Occipital lobe (tissue), 1 donor: ENCODE measurements at regions not wholly inside any gene's neighbourhood (a gene's known extent, or its start where the extent isn't known, plus 50 kb on each side); places are given as distances from the start of the nearest gene placed in this dataset.

ENCODE experiments used
- DNase-seq: peaks from one replicate; lab custom pipeline; 2025; lab: John Stamatoyannopoulos, UW

DNA sequence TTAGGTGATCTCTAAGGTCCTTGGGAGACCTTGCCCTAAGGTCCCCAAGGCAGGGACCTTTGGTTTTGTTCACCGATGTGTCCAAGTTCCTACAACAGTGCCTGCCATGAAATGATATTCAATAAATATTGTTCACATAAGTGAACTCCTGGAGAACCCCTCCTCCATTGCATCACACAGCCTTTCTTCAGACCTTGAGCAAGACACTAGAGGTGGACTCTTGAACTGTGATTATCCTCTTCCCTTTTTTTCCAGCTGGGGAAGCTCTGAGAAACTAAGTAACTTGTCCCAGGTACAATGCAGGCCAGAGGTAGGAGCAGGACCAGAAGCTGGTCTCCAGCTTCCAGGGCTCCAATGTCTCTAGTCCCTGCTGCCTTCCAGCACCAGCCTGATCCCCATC lies 76.6 kb upstream of the LMO1 start:
- DNase-seq: no peak

DNA sequence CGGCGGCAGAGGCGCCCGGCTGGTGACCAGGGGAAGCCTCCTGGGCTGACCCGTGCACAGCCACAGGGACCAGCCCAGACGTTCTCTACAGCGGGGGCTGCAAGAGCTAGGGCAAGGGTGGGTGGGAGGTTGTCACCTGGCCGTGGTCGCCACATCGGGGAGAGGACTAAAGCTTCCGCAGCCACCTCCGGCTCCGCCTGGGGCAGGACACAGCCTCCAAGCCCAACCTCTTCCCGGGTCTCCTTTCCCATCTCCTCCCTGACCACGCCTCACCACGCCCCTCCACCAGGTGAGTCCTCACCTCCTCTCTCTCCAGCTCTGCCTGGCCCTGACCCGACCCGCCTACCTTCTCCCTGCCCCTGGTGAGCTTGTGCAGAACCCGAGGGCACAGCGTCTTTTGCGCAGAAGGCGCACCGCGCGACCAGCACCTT lies 75.9 kb upstream of the LMO1 start:
- no peak for DNase-seq

DNA sequence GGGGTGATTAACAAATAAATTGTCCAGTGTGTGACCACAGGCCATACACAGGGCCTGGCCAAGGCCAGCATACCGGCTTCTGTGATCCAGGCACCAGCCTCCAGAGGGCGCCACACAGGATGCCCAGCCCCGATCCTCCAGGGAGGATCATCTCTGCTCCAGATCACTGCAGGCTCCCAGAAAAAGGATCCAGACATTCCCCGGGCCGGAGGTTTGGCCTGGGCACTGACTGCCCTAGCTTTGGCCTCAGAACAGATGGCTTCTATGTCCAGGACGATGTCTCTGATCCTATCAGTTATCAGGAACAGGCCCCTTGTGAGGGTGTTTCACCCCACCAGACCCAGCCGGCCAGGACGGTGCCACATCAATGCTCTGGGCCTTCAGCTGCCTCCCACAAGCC lies 74.5 kb upstream of the LMO1 start:
- no peak for DNase-seq

GRCh38 chr11:8337130-8337795 lies 73.6 kb upstream of the LMO1 start:
- DNase-seq: no peak

- DNase-seq: no peak
Observed at GRCh38 chr11:8336356-8337129, 72.9 kb upstream of the LMO1 start.

- no peak for DNase-seq
Observed at GRCh38 chr11:8335683-8336082, 72.0 kb upstream of the LMO1 start.

GRCh38 chr11:8335186-8335585 lies 71.5 kb upstream of the LMO1 start:
- no peak for DNase-seq

GRCh38 chr11:8333811-8334401 lies 70.2 kb upstream of the LMO1 start:
- DNase-seq: no peak

DNA sequence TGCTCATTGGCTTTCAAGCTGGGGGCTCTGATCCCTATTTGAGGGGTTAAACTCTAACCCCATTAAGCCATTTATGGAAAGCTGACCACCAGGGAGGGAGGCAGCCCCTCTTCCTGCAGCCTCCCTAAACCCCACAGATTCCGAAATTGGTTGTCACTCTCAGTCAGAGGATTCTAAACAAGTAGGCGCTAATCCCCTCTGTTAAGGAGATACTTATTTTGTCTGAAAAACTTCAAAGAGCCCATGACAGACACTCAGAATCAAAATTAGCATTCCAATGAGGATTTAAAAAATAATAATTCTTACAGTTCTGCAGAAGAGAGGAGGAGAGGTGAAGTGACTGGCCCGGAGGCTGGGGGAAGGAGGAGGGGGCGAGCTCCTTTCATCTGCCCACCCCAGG lies 69.7 kb upstream of the LMO1 start:
- DNase-seq: no peak

GRCh38 chr11:8332891-8333290 lies 69.2 kb upstream of the LMO1 start:
- DNase-seq: no peak

- DNase-seq: no peak
Observed at GRCh38 chr11:8332196-8332595, 68.5 kb upstream of the LMO1 start.

DNA sequence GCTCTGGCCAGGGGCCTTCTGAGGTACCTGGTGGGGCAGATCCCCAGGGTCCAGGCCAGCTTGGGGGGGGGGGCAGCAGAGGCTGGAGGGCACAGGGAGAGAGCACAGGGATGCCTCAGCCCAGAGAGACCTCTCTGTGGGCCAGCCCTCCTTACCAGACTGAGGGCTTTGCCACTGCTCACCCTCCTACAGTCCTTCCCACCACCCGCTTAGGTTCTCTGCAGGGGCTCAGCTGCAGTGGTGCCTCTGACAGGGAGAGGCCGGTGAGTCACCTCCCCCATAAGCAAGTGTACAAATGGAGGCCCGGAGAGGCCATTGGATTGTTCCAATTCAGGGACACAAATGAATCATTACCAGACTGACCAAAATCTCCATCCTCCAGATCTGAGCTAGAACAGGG lies 68.1 kb upstream of the LMO1 start:
- no peak for DNase-seq

GRCh38 chr11:8330896-8331295 lies 67.2 kb upstream of the LMO1 start:
- DNase-seq: no peak

- no peak for DNase-seq
Observed at GRCh38 chr11:8330404-8330803, 66.7 kb upstream of the LMO1 start.

- DNase-seq: no peak
Observed at GRCh38 chr11:8329847-8330361, 66.2 kb upstream of the LMO1 start.

DNA sequence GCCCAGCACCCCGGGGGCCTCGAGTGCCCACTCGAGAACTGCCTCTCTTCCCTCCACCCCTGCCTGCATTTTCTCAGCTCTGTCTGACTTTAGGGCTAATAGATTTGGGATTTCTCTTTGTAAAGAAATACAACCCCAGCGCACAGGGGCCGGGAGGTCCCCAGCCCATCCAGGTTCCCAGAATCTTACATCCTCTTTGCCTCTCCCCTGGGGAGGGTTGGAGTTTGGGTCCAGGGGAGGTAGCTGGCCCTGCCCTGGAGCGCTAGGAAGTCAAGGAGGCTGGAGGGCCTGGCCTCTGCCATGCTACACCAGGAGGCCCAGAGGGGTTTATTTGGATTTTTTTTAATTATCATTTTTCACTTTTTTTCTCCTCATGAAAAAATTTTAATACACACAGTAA lies 65.7 kb upstream of the LMO1 start:
- DNase-seq: no peak

DNA sequence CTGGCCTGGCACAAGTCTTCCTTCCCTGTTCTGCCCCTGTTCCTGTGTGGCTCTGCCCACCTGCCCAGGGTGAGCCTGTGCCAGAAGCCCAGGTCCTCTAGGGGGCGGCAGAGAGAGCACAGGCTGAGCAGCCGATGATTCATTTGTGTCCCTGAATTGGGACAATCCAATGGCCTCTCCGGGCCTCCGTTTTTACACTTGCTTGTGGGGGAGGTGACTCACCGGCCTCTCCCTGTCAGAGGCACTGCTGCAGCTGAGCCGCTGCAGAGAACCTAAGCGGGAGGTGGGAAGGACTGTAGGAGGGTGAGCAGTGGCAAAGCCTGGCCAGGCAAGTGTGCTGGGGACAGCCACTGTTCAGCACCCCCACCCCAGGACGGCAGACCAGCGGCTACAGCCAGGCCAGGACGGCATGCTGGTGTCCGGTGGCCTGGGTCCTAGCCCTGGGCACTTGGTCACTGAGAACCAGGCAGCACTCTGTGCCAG lies 65.2 kb upstream of the LMO1 start:
- DNase-seq: peak; percentile 83

DNA sequence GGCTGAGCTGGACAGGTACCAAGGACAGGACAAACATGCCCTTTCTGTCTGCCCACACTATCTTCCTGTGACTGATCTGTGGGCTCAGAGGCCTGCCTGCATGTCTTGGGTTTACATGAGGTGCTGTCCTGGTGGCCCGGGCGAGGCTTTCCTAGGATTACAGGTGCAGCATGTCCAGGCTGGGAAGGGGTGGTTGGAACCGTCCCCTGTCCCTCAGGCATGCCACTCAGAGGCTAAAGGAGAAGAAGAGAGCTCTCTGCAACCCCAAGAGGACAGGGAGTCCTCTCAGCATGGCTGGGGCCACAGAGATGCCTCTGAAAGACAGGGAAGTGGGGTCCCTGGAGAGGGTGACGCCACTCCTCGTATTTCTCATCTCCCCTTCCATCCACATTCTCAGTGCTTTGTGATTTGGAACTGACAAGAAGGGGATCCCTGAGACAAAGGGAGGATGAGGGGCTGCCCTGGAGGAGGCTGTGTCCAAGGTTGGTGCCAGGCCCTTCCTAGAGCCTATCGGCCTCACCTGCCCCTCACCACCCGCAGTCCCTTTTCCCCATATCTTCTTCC lies 64.6 kb upstream of the LMO1 start:
- no peak for DNase-seq

GRCh38 chr11:8327761-8328192 lies 64.1 kb upstream of the LMO1 start:
- DNase-seq: no peak

GRCh38 chr11:8326337-8326736 lies 62.7 kb upstream of the LMO1 start:
- DNase-seq: no peak

DNA sequence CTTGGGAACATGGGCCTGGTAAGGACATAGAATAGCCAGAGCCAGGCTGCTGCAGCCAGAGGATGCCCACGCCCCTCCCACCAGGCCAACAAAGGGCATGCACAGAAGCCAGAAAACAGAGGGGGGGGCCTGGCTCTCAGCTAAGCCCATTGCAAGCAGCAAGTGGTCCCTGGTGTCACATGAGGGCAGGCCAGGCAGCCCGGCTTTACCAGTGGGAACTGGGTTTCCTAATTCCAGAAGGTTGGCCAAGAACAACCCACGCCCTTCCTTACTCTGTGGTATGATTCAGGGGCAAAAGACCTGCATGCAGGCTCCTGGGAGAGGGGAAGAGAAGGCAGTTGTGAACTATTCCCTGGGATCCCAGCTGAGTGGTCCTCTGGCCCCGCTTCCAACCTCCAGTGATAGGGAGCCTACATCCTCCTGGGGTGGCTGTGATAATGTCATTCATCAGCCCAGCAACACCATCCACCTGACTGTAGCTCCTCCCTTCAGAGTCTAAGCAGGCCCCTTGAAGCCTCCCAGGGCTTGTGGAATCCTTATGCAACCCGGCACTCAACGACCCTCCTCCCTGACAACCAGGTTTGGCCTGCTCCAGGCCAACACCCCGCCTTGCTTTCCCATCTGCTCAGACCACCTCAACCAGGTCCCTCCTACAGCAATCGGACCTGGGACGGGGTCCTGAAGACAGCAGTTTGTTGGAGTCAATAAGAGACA lies 62.1 kb upstream of the LMO1 start:
- no peak for DNase-seq
